OCI-LY1 (cell line): ENCODE measurements at regions not wholly inside any gene's neighbourhood (a gene's known extent, or its start where the extent isn't known, plus 50 kb on each side); places are given as distances from the start of the nearest gene placed in this dataset.

Experiments
- H2AFZ ChIP-seq: fragments of 200-600 bp; sonication (generic), shearing (Covaris generic); 2 replicates; pipeline ENCODE4 v1.6.0; 2014; ENCODE audit warnings: antibody characterized with exemption, mild to moderate bottlenecking, low read length
- H3F3A ChIP-seq: fragments of 200-600 bp; sonication (generic), shearing (Covaris generic); 2 replicates; pipeline ENCODE4 v1.6.0; 2014; ENCODE audit warnings: mild to moderate bottlenecking, antibody characterized with exemption, low read length, moderate library complexity; ENCODE audit not compliant: insufficient read depth
- H3K27ac ChIP-seq: fragments of 200-600 bp; sonication (generic); 2 replicates; pipeline ENCODE4 v1.5.1; 2014; ENCODE audit warnings: low read length, mixed run types, mild to moderate bottlenecking, low read depth; ENCODE audit not compliant: poor library complexity, severe bottlenecking
- H3K27me3 ChIP-seq: fragments of 200-600 bp; sonication (generic); 2 replicates; pipeline ENCODE4 v1.6.0; 2014; ENCODE audit warnings: antibody characterized with exemption, mild to moderate bottlenecking, low read length, moderate library complexity; ENCODE audit not compliant: insufficient read depth
- H3K36me3 ChIP-seq: fragments of 200-600 bp; sonication (generic); 2 replicates; pipeline ENCODE4 v1.6.1; 2014; ENCODE audit warnings: mild to moderate bottlenecking, antibody characterized with exemption, low read length, moderate library complexity, mixed read lengths; ENCODE audit not compliant: insufficient read depth
- H3K4me1 ChIP-seq: fragments of 200-600 bp; sonication (generic); 2 replicates; pipeline ENCODE4 v1.5.1; 2014; ENCODE audit warnings: mild to moderate bottlenecking, low read length, moderate library complexity; ENCODE audit not compliant: insufficient read depth, severe bottlenecking
- H3K4me2 ChIP-seq: fragments of 200-600 bp; sonication (generic), shearing (Covaris generic); 2 replicates; pipeline ENCODE4 v1.6.1; 2014; ENCODE audit warnings: low read length
- H3K4me3 ChIP-seq: fragments of 200-600 bp; sonication (generic); 2 replicates; pipeline ENCODE4 v1.5.1; 2014; ENCODE audit warnings: low read length, low read depth, mild to moderate bottlenecking, mixed read lengths; ENCODE audit not compliant: poor library complexity, severe bottlenecking
- H3K79me2 ChIP-seq: fragments of 200-600 bp; shearing (Covaris generic); 2 replicates; pipeline ENCODE4 v1.6.1; 2016; ENCODE audit warnings: mixed run types, low read length, mixed read lengths; ENCODE audit not compliant: insufficient read depth
- H3K9ac ChIP-seq: fragments of 200-600 bp; sonication (generic), shearing (Covaris generic); 2 replicates; pipeline ENCODE4 v1.6.1; 2014; ENCODE audit warnings: mild to moderate bottlenecking, low read length, mixed read lengths
- H3K9me2 ChIP-seq: fragments of 200-600 bp; sonication (generic), shearing (Covaris generic); 2 replicates; pipeline ENCODE4 v1.6.1; 2014; ENCODE audit warnings: low read depth, mild to moderate bottlenecking, low read length, mixed read lengths
- H3K9me3 ChIP-seq: fragments of 200-600 bp; shearing (Covaris generic); 2 replicates; pipeline ENCODE4 v1.6.1; 2014; ENCODE audit warnings: low read length, mixed read lengths
- H4K20me1 ChIP-seq: fragments of 200-600 bp; sonication (generic), shearing (Covaris generic); 2 replicates; pipeline ENCODE4 v1.6.0; 2016; ENCODE audit warnings: mild to moderate bottlenecking, low read length; ENCODE audit not compliant: insufficient read depth
- CTCF ChIP-seq: fragments of 200-600 bp; sonication (generic), shearing (Covaris generic); IDR thresholded peaks from 2 replicates; pipeline ENCODE4 v1.5.1; 2017; ENCODE audit warnings: mild to moderate bottlenecking, antibody characterized with exemption, low read length, moderate library complexity, mixed read lengths
- EZH2 ChIP-seq: fragments of 200-600 bp; sonication (generic), shearing (Covaris generic); IDR thresholded peaks from 2 replicates; pipeline ENCODE4 v1.8.0; 2017; ENCODE audit warnings: borderline replicate concordance, mixed run types, mild to moderate bottlenecking, antibody characterized with exemption, low read length, moderate library complexity, mixed read lengths

- no peaks in the 10 kb centered on the region for H3K36me3 ChIP-seq
- H3K9me3 ChIP-seq, result no peaks in the 10 kb centered on the region
- no peaks in the 10 kb centered on the region for H4K20me1 ChIP-seq
- H2AFZ ChIP-seq, result no peak overlapping the region
- no peak overlapping the region for H3K9ac ChIP-seq
- H3K4me2 ChIP-seq, result no peak overlapping the region
- H3K9me2 ChIP-seq, result no peaks in the 10 kb centered on the region
- H3K79me2 ChIP-seq, result no peaks in the 10 kb centered on the region
- no peaks in the 10 kb centered on the region for H3K4me1 ChIP-seq
- H3K27me3 ChIP-seq, result no peaks in the 10 kb centered on the region
- H3K27ac ChIP-seq, result no peak overlapping the region
- no peaks in the 10 kb centered on the region for H3F3A ChIP-seq
- no peak for TF ChIP-seq CTCF
- no peak for TF ChIP-seq EZH2
- H3K4me3 ChIP-seq, result no peak overlapping the region
Observed at GRCh38 chr18:72102412-72102811, 441.7 kb downstream of the CBLN2 start.

- no peak for TF ChIP-seq CTCF
- no peak for TF ChIP-seq EZH2
- Histone ChIP-seq H4K20me1 (no peaks in the 10 kb centered on the region), H3K4me2 (no peak overlapping the region), H3F3A (no peaks in the 10 kb centered on the region), H3K4me1 (no peaks in the 10 kb centered on the region), H3K27me3 (no peaks in the 10 kb centered on the region), H3K27ac (no peak overlapping the region), H3K4me3 (no peak overlapping the region), H3K9ac (no peak overlapping the region), H2AFZ (no peak overlapping the region), H3K36me3 (no peaks in the 10 kb centered on the region), H3K9me2 (no peaks in the 10 kb centered on the region), H3K9me3 (no peaks in the 10 kb centered on the region), H3K79me2 (no peaks in the 10 kb centered on the region)
Observed at GRCh38 chr18:72100465-72101004, 443.6 kb downstream of the CBLN2 start.

GRCh38 chr18:72091369-72091768 is 452.8 kb downstream of the CBLN2 start:
- Histone ChIP-seq H2AFZ (no peak overlapping the region), H4K20me1 (no peaks in the 10 kb centered on the region), H3K4me2 (no peak overlapping the region), H3K4me1 (no peaks in the 10 kb centered on the region), H3K27me3 (no peaks in the 10 kb centered on the region), H3K9ac (no peak overlapping the region), H3K4me3 (no peak overlapping the region), H3K9me2 (no peaks in the 10 kb centered on the region), H3K79me2 (no peaks in the 10 kb centered on the region), H3K36me3 (no peaks in the 10 kb centered on the region), H3K9me3 (no peaks in the 10 kb centered on the region), H3K27ac (no peak overlapping the region), H3F3A (no peaks in the 10 kb centered on the region)
- TF ChIP-seq CTCF (no peak), EZH2 (no peak)
